ENCODE measurements at regions not wholly inside any gene's neighbourhood (a gene's known extent, or its start where the extent isn't known, plus 50 kb on each side); places are given as distances from the start of the nearest gene placed in this dataset.
"Not testable (repeated sequence)": the region's sequence is repeated elsewhere in the genome, so short reads cannot be mapped to it uniquely, and the experiment has no call there.

DNA sequence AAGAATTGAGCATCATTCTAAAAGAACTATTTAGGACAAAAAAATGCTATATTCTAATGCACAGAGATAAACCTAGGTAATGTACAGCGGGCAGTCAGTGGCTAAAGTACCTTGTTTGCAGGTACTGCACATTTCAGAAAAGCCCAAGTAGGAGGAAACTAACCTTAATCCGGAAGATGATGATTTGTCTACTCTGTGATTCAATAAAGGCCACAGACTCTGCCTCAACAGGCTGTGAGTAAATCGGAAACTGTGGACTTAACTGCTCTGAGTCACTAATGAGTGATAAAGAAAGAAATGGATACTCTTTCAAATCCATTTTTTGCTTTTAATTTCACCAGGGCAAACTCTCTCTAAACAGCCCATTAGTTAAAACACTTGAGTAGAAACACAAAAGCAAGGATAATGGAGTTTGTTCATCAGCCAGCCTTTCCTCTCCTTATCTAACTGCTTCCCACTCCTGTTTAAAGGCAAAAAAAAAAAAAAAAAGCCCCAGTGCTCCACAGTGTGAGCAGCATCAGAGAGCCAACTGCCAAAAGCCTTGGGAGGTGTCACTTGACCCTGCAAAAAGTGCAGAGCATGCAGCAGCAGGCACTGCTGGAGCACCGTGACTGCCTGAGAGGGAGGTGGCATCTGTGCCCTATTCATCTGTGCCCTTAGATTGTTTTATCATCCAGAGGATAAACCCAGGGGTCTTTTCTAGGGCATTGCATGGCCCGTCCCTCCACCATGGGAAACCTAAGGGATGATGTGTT lies 187.7 kb downstream of the SATB1 start:
- no peak for DNase-seq (ENCODE audit: extremely low read depth in 1 of 2, low read depth in 1 of 2)

DNA sequence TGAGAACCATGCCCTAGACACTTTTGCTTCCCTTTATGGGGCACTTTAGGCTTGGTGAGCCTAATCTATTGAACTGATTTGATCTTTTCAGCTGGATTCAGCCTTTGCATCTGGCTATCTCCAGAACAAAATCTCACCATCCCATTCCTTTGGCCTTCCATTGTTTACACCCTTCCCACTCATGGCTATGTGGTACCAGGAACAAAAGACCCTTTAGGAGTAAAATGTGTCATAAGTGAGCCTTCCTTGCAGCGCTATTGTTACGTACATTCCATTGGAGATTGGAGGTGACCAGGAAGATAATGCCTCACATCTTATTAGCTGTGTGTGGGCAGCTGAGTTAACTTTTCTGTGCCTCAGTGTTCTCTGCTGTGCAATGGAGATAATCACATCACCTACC lies 188.4 kb downstream of the SATB1 start:
- DNase-seq (ENCODE audit: extremely low read depth in 1 of 2, low read depth in 1 of 2) = no peak

DNA sequence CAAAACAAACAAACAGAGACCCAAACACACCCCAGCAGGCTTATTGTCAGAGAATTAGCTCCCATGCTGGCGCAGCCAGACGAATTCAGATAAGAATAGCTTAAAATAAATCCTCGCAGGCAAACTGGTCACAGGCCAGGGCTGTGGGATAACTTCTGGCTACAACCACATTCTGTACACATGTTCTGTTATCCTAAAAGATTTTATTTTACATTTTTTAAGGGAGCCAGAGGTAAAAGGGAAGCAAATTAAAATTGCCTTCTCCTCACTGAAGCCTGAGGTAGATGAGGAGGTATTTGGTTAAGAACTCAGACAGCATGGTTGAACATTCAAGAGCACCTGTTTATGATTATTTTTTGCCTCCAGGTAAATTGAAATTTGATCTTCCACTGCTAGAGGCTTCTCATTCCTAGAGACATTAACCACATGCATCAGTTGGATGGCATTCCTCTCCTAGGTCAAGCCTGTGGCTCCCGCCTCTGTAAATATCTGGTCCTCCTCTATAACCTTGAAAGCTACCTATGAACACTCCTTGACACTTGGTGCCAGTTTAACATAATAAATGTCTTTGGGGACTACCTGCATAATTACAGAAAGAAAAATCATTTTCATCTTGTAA lies 190.3 kb downstream of the SATB1 start:
- DNase-seq (ENCODE audit: extremely low read depth in 1 of 2, low read depth in 1 of 2) = no peak

DNA sequence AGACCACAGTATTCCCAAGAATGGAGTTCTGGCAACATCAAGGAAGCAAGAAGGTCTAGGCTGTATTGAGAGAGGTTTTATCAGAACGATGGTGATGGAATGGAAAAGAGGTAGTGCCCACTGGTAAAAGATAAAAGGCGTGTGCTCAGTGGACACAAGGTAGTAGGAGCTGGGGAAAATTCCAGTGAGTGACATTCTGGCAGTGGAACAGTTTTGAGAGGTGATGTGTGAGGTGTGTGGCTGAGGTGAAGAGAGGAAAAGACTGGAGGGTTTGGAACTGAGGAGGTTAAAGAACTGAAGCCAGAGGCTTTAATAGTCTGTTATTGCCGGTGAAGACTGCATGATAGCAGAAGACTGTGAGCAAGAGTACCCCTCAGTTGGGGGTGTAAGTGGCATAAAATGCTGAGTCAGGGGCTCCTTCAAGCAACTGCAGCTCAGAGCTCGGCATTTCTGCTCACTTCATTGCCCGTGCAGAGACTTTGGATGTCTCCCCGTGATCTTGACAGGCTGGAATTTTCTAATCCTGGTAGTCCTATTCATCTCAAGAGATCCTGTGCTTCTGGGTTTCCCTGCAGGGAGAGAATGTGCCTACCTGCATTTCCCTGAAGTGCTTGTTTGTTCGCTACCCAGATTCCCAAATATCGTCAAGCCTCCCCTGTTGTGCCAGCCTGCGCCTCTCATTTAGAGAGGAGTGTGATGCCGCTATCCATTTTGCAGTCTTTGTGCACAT lies 191.0 kb downstream of the SATB1 start:
- no peak for DNase-seq (ENCODE audit: extremely low read depth in 1 of 2, low read depth in 1 of 2)

DNA sequence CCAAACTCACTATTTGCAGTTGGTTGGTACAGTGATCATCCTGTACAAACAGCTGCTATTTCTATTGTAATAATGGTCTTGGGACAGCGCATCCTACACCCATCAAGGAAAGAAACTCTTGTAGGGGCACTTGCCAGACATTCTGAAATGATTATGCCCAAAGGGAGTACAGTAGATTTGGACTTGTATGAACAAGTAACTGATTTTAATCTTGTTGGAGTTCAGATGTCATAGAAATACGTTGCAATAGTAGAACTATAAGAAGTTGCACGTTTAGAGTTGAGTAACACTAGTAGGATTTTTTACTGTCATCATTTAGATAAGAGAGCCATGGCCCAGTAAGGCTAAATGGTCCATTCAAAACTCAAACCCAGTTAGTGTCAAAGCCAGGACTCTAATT lies 192.8 kb downstream of the SATB1 start:
- DNase-seq (ENCODE audit: extremely low read depth in 1 of 2, low read depth in 1 of 2) = no peak

DNA sequence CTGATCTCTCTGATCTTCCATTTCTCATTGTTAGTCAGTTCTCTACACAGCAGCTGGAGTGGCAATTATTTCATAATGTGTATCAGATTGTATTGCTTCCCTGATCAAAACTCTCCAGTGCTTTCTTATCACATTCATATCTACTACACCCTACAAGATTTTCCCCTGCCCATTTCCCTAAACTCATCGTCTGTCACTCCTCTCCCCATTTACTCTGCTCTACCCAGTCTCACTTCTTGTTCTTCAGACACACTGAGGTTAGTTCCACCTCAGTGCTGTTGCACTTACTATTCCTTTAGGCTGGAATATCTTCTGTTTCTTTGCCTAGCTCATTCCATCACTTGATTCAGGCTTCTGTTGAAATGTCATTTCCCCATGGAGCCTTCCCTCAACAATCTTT lies 197.1 kb downstream of the SATB1 start:
- no peak for DNase-seq (ENCODE audit: extremely low read depth in 1 of 2, low read depth in 1 of 2)

DNA sequence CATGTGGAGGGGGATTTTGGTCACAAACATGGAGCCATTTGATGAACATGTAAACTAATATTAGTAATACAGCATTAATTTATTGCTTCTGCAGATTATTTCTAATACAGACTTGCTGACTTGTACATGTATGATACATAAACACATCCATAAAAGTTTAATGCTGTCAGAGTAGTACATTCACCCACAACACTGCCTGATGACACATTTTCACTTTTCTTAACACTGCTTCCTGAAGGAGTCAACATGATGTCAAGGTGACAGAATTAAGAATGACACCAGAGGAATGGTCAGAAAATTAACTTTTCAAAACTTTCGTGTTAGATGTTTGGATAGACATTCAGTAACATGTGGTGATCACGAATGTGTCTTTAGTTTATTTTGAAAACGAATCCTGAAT lies 199.4 kb downstream of the SATB1 start:
- DNase-seq (ENCODE audit: extremely low read depth in 1 of 2, low read depth in 1 of 2) = no peak

DNA sequence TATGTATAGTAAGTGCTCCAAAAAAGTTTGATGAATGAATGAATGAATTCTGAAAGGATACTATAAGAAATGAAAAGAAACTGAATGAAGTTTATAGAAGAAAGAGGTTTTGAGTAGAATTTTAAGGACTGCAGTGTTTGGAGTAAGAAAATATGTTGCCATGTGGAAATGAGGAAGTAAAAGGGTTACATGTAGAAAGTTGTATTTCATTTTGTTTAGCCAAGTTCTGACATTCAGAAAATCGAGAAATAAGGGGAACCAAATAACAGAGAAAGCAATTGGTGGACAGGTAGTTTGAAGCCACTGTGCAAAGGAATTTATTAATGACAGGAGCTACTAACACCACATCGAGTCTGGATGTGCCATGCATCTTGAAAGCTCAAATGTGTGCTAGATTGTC lies 200.7 kb downstream of the SATB1 start:
- no peak for DNase-seq (ENCODE audit: extremely low read depth in 1 of 2, low read depth in 1 of 2)

DNA sequence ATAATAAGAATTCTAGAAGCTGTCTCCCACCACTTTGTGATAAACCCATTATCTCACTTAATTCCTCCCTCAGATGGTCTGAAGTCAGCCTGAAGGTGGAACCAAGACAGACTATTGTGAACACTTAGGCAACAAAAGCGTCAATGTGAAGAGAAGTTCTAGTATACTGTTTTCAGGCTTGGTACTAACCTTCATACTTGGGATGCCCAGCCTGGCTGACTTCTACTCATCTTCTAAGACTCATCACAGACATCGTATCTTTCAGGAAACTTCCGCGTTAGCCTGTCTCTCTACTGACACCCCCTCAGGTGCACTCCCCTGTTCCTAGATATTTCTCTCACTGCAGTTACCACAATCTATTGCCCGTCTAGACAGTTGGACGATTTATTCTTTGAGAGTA lies 201.2 kb downstream of the SATB1 start:
- DNase-seq (ENCODE audit: extremely low read depth in 1 of 2, low read depth in 1 of 2) = no peak

DNA sequence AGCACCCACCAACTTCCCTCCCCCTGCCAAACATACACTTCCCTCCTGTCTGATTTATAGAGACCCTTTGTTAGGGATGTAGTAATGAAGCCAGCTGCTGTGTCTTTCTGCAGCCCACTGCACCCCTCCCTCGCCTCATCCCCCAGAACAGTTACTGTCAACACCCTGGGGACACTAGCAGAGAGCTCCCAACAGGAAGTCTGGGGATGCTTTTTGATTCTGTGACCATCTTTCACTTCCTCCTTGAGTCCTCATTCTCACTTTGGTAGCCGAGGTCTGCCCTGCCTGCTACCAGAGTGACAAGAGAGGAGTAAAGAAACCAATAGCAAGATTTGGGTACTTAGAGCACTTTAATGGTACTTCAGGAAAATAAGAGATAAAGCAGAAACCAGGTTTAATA lies 201.6 kb downstream of the SATB1 start:
- DNase-seq (ENCODE audit: extremely low read depth in 1 of 2, low read depth in 1 of 2) = no peak

DNA sequence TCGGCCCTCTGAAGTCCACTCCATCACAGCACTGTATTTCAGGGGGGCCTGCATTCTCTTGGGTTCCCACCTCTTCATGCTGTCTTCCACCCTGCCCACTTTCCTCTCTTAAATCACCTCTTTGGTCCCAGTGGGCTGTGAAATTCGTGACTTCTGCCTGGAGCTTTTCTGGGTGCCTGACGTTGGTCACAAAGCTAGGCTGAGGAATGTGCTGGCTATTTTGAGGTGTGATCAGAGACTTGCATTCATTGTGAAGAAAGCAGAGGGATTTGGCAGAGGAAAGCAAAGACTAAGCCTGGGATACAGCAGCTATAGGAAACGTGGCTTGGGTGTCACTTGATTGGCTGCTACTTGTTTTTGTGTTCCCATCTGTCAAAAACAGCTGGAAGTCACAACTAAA lies 202.5 kb downstream of the SATB1 start:
- no peak for DNase-seq (ENCODE audit: extremely low read depth in 1 of 2, low read depth in 1 of 2)

DNA sequence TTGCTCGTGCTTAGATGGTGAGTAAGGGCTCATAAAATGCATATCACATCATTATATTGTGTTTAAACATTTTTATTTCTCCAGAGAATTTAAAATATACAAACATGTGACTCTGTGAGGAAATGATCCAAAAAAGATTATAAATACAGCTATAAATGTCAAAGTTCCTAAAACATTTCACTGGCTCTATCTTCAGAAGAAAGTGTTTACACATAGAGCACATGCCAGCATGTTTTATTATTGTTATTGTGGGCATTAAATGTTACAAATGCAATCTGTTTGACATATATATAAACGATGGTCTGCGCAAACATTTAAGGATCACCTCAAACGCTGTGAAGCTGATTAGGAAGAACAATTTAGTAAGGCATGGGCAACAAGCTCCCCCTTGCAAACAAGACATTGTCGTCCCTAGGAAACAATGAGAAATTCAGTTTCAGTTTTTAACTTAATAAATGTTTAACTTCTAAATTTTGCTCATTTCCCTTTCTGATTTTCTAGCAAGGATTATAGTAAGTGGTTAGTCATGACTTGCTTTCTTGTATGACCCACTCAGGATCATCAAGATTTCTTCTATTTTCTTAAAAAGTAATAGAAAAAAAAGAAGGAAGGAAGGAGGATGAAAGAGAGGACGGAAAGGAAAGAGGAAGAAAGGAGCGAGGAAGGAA lies 207.5 kb downstream of the SATB1 start:
- DNase-seq (ENCODE audit: extremely low read depth in 1 of 2, low read depth in 1 of 2) = no peak

DNA sequence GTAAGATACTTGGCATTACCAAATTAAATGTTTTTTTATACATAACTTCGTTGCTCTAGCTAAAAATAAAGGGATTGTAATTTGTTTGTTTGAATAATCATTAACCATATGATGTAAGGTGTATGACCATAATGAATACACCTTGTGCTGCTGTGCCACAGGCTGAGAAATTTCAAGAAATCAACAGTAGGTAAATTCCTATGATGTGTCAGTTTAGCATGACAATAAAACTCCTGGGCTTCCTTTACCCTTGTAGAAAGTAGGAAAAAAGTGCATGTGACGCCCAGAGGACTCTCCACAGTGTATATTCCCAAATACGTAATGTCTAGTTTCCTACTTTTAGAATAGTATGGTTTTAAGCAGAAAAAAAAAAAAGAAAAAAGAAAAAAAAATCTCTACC lies 208.1 kb downstream of the SATB1 start:
- DNase-seq (ENCODE audit: extremely low read depth in 1 of 2, low read depth in 1 of 2) = no peak

DNA sequence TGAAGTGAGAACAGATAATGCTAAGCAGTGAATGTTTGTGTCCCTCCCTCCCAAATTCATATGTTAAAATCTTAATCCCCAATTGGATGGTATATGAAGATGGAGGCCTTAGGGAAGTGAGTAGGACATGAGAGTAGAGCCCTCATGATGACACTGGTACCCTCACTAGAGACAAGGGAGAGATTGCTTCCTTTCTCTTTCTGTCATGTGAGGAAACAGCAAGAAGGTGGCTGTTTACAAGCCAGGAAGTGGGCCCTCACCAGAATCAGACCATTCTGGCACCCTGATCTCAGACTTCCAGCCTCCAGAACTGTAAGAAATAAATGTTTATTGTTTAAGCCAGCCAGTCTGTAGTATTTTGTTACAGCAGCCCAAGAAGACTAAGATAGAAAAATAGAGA lies 209.5 kb downstream of the SATB1 start:
- DNase-seq (ENCODE audit: extremely low read depth in 1 of 2, low read depth in 1 of 2) = no peak

DNA sequence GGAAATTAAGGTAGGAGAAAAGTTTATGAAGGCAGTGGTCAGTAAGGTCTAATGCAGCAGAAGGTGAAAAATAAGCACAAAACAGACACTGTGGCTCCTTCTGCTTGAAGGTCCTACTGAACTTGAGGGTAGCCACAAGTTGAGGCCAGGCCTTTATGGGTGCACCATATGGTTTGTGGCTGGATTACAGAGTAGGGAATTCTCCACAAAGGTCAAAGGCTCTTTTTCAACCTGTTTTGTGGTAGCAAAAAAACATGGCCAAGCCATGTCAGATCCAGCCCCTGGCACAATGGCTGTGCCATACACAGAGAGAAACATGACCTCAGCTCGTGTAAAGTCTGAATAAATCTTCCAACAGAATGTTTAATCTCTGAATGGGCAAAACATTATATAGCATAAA lies 214.0 kb downstream of the SATB1 start:
- DNase-seq (ENCODE audit: extremely low read depth in 1 of 2, low read depth in 1 of 2) = no peak

DNA sequence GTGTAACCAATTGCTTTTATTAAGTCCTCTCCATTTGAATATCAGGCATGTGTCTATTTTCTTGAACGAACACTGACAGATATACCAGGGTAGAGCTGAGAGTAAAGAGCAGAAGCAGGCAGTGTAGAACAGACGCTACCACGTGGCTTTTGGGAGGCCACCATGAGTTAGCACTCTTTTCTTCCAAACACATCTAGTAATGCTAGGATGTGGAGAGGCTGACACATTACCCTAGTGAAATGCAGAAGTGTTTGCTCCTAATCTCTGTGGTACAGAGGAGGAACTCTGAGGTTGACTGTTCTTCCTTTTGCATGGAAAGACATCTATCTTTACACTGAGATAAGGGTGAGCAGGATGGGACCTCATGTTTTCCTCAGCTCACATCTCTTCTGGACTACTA lies 216.3 kb downstream of the SATB1 start:
- no peak for DNase-seq (ENCODE audit: extremely low read depth in 1 of 2, low read depth in 1 of 2)

DNA sequence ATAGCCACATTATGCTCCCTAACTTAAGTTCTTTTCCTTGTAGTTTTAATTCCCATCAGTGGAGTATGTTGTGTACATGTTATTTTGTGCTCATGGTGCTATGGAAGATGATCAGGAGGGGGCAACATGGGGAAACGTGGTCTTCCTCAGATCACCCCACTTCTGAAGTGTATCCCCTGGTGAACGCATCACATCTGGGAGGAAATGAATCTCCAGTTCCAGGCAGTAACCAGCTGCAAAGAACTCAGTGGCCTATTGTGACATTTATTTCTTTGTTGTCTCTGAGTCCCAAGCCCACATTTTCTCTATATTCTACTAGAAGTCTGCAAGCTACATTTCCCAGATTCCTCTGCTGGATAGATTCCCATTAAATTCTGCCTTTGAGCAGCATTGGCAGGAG lies 217.0 kb downstream of the SATB1 start:
- DNase-seq (ENCODE audit: extremely low read depth in 1 of 2, low read depth in 1 of 2) = no peak

DNA sequence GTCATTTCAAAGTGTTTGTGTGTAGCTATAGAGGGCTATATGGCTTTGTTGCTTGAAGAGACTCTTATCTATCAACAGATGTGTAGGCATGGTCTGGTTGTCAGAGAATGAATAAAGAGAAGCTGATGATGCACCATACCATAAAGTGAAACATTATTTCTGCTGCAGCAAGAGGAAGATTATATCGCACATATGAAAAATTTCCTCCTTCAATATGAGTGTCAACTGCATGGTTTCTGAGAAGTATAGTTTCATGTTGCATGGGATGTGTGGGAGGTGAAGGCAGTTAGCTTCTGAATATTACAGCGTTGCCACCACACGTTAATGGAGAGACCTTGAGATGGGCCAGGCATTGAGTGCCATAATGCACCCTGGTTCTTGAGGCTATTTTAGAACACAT lies 217.9 kb downstream of the SATB1 start:
- no peak for DNase-seq (ENCODE audit: extremely low read depth in 1 of 2, low read depth in 1 of 2)

DNA sequence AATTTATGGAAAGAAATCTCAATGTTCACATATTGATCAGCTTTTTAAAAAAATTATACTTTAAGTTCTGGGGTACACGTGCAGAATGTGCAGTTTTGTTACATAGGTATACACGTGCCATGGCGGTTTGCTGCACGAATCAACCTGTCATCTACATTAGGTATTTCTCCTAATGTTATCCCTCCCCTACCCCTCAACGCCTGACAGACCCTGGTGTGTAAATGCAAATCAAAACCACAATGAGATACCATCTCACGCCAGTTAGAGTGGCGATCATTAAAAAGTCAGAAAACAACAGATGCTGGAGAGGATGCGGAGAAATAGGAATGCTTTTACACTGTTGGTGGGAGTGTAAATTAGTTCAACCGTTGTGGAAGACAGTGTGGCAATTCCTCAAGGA lies 219.4 kb downstream of the SATB1 start:
- not testable (repeated sequence) for DNase-seq (ENCODE audit: extremely low read depth in 1 of 2, low read depth in 1 of 2)

DNA sequence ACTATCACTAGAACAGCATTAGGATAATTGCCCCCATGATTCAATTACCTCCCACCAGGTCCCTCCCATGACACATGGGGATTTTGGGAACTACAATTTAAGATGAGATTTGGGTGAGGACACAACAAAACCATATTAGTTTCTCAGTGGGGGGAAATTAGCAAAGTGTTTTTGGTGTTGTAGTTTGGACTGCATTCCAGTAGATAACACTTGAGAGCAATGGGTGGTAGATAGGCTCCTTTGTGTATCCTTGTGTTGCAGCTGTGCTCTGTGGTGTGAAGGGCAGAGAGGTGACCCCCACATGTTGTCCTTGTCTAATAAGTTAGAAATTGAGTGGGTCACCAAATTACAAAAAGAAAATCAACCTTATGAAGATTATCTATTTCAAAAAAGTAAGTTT lies 223.8 kb downstream of the SATB1 start:
- DNase-seq (ENCODE audit: extremely low read depth in 1 of 2, low read depth in 1 of 2) = no peak

DNA sequence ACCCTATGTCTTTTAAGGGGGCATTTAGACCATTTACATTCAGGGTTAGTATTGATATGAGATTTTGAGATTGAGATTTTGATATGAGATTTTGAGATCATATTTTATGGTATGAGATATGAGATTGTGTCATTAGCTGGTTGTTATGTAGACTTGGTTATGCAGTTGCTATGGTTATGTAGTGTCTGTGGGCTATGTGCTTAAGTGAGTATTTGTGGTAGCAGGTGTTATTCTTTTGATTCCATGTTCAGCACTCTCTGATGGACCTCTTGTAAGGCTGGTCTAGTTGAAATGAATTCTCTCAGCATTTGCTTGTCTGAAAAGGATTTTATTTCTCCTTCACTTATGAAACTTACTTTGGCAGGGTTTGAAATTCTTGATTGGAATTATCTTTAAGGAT lies 225.4 kb downstream of the SATB1 start:
- no peak for DNase-seq (ENCODE audit: extremely low read depth in 1 of 2, low read depth in 1 of 2)

DNA sequence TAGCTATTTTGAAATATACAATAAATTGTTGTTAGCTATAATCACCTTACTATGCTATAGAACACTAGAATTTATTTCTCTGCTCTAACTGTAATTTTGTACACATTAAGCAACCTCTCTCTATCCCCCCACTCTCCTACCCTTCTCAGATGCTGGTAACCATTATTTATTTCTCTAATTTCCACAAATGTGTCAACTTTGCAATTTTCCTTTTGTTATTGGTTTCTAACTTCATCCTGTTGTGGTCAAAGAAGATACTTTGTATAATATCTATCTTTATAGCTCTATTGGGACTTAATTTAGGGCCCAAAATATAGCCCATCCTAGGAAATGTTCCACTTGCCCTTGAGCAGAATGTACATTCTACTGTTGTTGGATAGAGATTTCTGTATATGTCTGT lies 229.3 kb downstream of the SATB1 start:
- DNase-seq (ENCODE audit: extremely low read depth in 1 of 2, low read depth in 1 of 2) = no peak
